IMR-90 (cell line): ENCODE measurements at regions not wholly inside any gene's neighbourhood (a gene's known extent, or its start where the extent isn't known, plus 50 kb on each side); places are given as distances from the start of the nearest gene placed in this dataset.

Source experiments
- ATAC-seq: fragments of 200-7000 bp; cut with Tn5 transposase; 2 replicates; pipeline ENCODE4 v1.9.1; 2020; ENCODE audit warnings: low read depth, mild to moderate bottlenecking, moderate library complexity
- BruUV-seq: library from RNA; stranded (reverse); fragments of 400-500 nt; replicated peaks from 2 replicates; lab custom pipeline; 2021; lab: Mats Ljungman, UMichigan
- CTCF ChIA-PET: fragments of 300-600 bp; formaldehyde crosslinking; extraction: SDS; loops from one replicate; lab custom pipeline; 2021; ENCODE audit warnings: antibody characterized with exemption; lab: Yijun Ruan, JAX
- POLR2A ChIA-PET: fragments of 300-600 bp; sonication (Branson Sonifier 250); formaldehyde crosslinking; loops from one replicate; lab custom pipeline; 2022; ENCODE audit warnings: antibody characterized with exemption; ENCODE audit not compliant: unreplicated experiment; lab: Charles Lee
- DNase-seq: peaks from one replicate; pipeline ENCODE4 v3.0.0; 2013
- H2AFZ ChIP-seq: replicated peaks from 2 replicates; pipeline ENCODE3; 2013; ENCODE audit warnings: low read length, mild to moderate bottlenecking; ENCODE audit not compliant: poor library complexity
- H2AK5ac ChIP-seq: 2 replicates; pipeline ENCODE4 v1.6.1; 2013; ENCODE audit warnings: low read depth, low read length, inconsistent platforms
- H2AK9ac ChIP-seq: replicated peaks from 2 replicates; pipeline ENCODE3; 2013; ENCODE audit warnings: mild to moderate bottlenecking, low read depth, low read length, moderate library complexity; ENCODE audit not compliant: poor library complexity
- H2BK120ac ChIP-seq: 2 replicates; pipeline ENCODE4 v1.6.1; 2013; ENCODE audit warnings: low read depth, low read length, inconsistent platforms
- H2BK15ac ChIP-seq: 3 replicates; pipeline ENCODE4 v1.6.1; 2013; ENCODE audit warnings: low read depth, low read length, inconsistent platforms
- H2BK20ac ChIP-seq: 2 replicates; pipeline ENCODE4 v1.6.1; 2013; ENCODE audit warnings: low read depth, mild to moderate bottlenecking, inconsistent platforms, low read length, moderate library complexity
- H2BK5ac ChIP-seq: 2 replicates; pipeline ENCODE4 v1.6.1; 2013; ENCODE audit warnings: mild to moderate bottlenecking, low read depth, low read length, inconsistent platforms; ENCODE audit not compliant: poor library complexity, severe bottlenecking
- H3K14ac ChIP-seq: replicated peaks from 2 replicates; pipeline ENCODE4 v1.6.1; 2013; ENCODE audit warnings: low read depth, low read length, inconsistent platforms
- H3K18ac ChIP-seq: 2 replicates; pipeline ENCODE4 v1.6.1; 2013; ENCODE audit warnings: low read depth, low read length, control low read depth
- H3K23ac ChIP-seq: 2 replicates; pipeline ENCODE4 v1.6.1; 2013; ENCODE audit warnings: low read depth, low read length, inconsistent platforms
- H3K27ac ChIP-seq: 2 replicates; pipeline ENCODE4 v1.5.1; 2013; ENCODE audit warnings: mild to moderate bottlenecking, control low read depth, low read length; ENCODE audit not compliant: insufficient read depth
- H3K27me3 ChIP-seq: 2 replicates; pipeline ENCODE4 v1.6.1; 2013; ENCODE audit warnings: low read length; ENCODE audit not compliant: control insufficient read depth, insufficient read depth
- H3K36me3 ChIP-seq: 2 replicates; pipeline ENCODE4 v1.6.1; 2013; ENCODE audit warnings: low read length, mixed read lengths; ENCODE audit not compliant: control insufficient read depth, insufficient read depth
- H3K4ac ChIP-seq: 2 replicates; pipeline ENCODE4 v1.6.1; 2013; ENCODE audit warnings: low read depth, low read length, inconsistent platforms
- H3K4me1 ChIP-seq: 2 replicates; pipeline ENCODE4 v1.6.1; 2013; ENCODE audit warnings: low read length, mixed read lengths; ENCODE audit not compliant: control insufficient read depth, insufficient read depth
- H3K4me2 ChIP-seq: 2 replicates; pipeline ENCODE4 v1.6.1; 2013; ENCODE audit warnings: low read depth, mild to moderate bottlenecking, control low read depth, low read length, moderate library complexity
- H3K4me3 ChIP-seq: 2 replicates; pipeline ENCODE4 v1.5.1; 2013; ENCODE audit warnings: low read depth, mild to moderate bottlenecking, control low read depth, low read length, moderate library complexity; ENCODE audit not compliant: insufficient read depth
- H3K56ac ChIP-seq: 2 replicates; pipeline ENCODE4 v1.6.1; 2013; ENCODE audit warnings: low read length, inconsistent platforms; ENCODE audit not compliant: insufficient read depth; ENCODE audit errors: extremely low read depth
- H3K79me1 ChIP-seq, 2 experiments: 2 replicates each; pipeline ENCODE4 v1.6.1; 2013; ENCODE audit warnings: low read length in 2 of 2, inconsistent platforms in 1 of 2, low read depth in 1 of 2
- H3K9ac ChIP-seq: 2 replicates; pipeline ENCODE4 v1.6.1; 2013; ENCODE audit warnings: low read depth, low read length, control low read depth
- H3K9me1 ChIP-seq: 2 replicates; pipeline ENCODE4 v1.6.1; 2013; ENCODE audit warnings: low read length, inconsistent platforms; ENCODE audit not compliant: insufficient read depth
- H3K9me3 ChIP-seq: 2 replicates; pipeline ENCODE4 v1.6.1; 2013; ENCODE audit warnings: low read length; ENCODE audit not compliant: control insufficient read depth, insufficient read depth
- H4K20me1 ChIP-seq: 2 replicates; pipeline ENCODE4 v1.6.1; 2013; ENCODE audit warnings: low read length, inconsistent platforms; ENCODE audit not compliant: insufficient read depth
- H4K5ac ChIP-seq: 2 replicates; pipeline ENCODE4 v1.6.1; 2013; ENCODE audit warnings: mild to moderate bottlenecking, low read depth, low read length, control low read depth
- H4K8ac ChIP-seq, 2 experiments: 2 replicates each; pipeline ENCODE4 v1.6.1; 2013; ENCODE audit warnings: low read depth in 2 of 2, low read length in 2 of 2, control low read depth in 1 of 2, inconsistent platforms in 1 of 2
- H4K91ac ChIP-seq: 2 replicates; pipeline ENCODE4 v1.6.1; 2013; ENCODE audit warnings: low read depth, low read length, inconsistent platforms; ENCODE audit not compliant: insufficient read depth
- CEBPB ChIP-seq: IDR thresholded peaks from 2 replicates; pipeline ENCODE4 v1.6.1; 2012; ENCODE audit warnings: low read depth, low read length, improper control_type of control experiment
- CHD1 ChIP-seq: IDR thresholded peaks from 2 replicates; pipeline ENCODE4 v1.6.1; 2012; ENCODE audit warnings: low read depth, low read length, improper control_type of control experiment
- WGBS, 2 experiments: methylation state at CpG; one replicate each; pipeline versions ENCODE4 v1.1.5 to v1.1.7; 2013; ENCODE audit warnings: missing lambda C conversion rate in 2 of 2; ENCODE audit not compliant: insufficient read length in 1 of 2; ENCODE audit errors: extremely low coverage in 2 of 2; 5-methylcytosine and 5-hydroxymethylcytosine counted together
- dilution Hi-C: fragments of 300-500 bp; cut with HindIII; formaldehyde crosslinking; loops from one replicate; pipeline ENCODE4 v1.14.3; 2018; ENCODE audit warnings: low sequenced_read_pairs; ENCODE audit not compliant: unreplicated experiment
- in situ Hi-C: fragments of 300-500 bp; cut with MboI; formaldehyde crosslinking; loops from 3 replicates; pipeline ENCODE4 v1.14.3; 2019; ENCODE audit warnings: low sequenced_read_pairs, inconsistent platforms, mixed read lengths
- intact Hi-C: fragments of 100-400 bp; cut with micrococcal nuclease; formaldehyde crosslinking; loops from 2 replicates; pipeline ENCODE4 v1.10.0; 2022

- H3K4me2 ChIP-seq: no peak overlapping the region
- TF ChIP-seq CHD1 (no peak), CEBPB (peak; percentile 75)
- no peak overlapping the region for H3K14ac ChIP-seq
Measured at GRCh38 chr4:134364928-134365327, 163.3 kb upstream of the PABPC4L start.

More at GRCh38 chr4:134364928-134365327, 163.3 kb upstream of the PABPC4L start:
- no peaks in the 10 kb centered on the region for H3K9me1 ChIP-seq
- no peak overlapping the region for H3K4me3 ChIP-seq
- no peak overlapping the region for H3K4ac ChIP-seq
- intact Hi-C loops (no loop called here), dilution Hi-C loops (no loop called here), in situ Hi-C loops (no loop called here)
- no peak overlapping the region for H2AK5ac ChIP-seq
- no peak overlapping the region for H2BK5ac ChIP-seq
- H3K9ac ChIP-seq: no peak overlapping the region
- no peak overlapping the region for H2BK20ac ChIP-seq
- peaks cover 4% of the 10 kb centered on the region; the same call in 1 of the 2 replicates for H3K9me3 ChIP-seq
- no peaks in the 10 kb centered on the region for H3K79me1 ChIP-seq
- H4K20me1 ChIP-seq: no peaks in the 10 kb centered on the region
- WGBS, 2 experiments: no CpG with 5 or more reads among the region's 1 CpG
- no peak overlapping the region for H2BK120ac ChIP-seq
- H3K27ac ChIP-seq: no peak overlapping the region
- ATAC-seq (no peak), DNase-seq (no peak)
- POLR2A ChIA-PET: no interaction called here
- no peak overlapping the region for H2AFZ ChIP-seq
- no peak overlapping the region for H4K8ac ChIP-seq
- no peak overlapping the region for H3K23ac ChIP-seq
- H3K18ac ChIP-seq: no peak overlapping the region
- no peak overlapping the region for H3K56ac ChIP-seq
- no peaks in the 10 kb centered on the region for H3K36me3 ChIP-seq
- H4K5ac ChIP-seq: no peak overlapping the region
- H4K91ac ChIP-seq: no peak overlapping the region
- H3K27me3 ChIP-seq: no peaks in the 10 kb centered on the region
- H2AK9ac ChIP-seq: no peak overlapping the region
- CTCF ChIA-PET: no interaction called here
- no TSS peak for BruUV-seq
- no peaks in the 10 kb centered on the region for H3K4me1 ChIP-seq
- no peak overlapping the region for H2BK15ac ChIP-seq
